NB4 (cell line): ENCODE measurements at regions not wholly inside any gene's neighbourhood (a gene's known extent, or its start where the extent isn't known, plus 50 kb on each side); places are given as distances from the start of the nearest gene placed in this dataset.

ENCODE experiments used
- POLR2A ChIP-seq: IDR thresholded peaks from 2 replicates; pipeline ENCODE4 v1.6.1; 2011; ENCODE audit warnings: mild to moderate bottlenecking; ENCODE audit not compliant: insufficient read length; ENCODE audit errors: extremely low read depth
- TF ChIP-seq, protein P1 (sequence below): IDR thresholded peaks from one replicate; pipeline ENCODE4 v1.5.1; 2012; ENCODE audit warnings: low read depth, low read length

DNA sequence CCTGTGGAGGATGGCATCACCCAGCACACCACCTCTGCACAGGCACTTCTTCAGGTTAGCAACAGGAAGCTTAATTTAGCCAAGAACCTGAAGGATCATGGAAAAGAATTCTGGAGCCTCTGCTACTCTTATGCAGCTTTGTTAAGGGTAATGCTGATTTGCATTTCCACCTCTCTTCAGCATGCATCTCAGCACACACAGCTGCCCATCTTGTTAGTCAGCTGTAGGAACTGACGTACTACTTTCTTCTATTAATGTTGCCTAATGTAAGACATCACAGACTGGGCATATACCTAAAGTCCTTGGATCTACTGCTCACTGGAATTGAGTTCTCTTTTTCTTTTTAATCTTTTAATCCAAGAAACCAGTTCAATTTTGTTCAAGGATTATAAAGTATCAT, 181.0 kb downstream of the SPP2 start:
- TF ChIP-seq, protein P1, sequence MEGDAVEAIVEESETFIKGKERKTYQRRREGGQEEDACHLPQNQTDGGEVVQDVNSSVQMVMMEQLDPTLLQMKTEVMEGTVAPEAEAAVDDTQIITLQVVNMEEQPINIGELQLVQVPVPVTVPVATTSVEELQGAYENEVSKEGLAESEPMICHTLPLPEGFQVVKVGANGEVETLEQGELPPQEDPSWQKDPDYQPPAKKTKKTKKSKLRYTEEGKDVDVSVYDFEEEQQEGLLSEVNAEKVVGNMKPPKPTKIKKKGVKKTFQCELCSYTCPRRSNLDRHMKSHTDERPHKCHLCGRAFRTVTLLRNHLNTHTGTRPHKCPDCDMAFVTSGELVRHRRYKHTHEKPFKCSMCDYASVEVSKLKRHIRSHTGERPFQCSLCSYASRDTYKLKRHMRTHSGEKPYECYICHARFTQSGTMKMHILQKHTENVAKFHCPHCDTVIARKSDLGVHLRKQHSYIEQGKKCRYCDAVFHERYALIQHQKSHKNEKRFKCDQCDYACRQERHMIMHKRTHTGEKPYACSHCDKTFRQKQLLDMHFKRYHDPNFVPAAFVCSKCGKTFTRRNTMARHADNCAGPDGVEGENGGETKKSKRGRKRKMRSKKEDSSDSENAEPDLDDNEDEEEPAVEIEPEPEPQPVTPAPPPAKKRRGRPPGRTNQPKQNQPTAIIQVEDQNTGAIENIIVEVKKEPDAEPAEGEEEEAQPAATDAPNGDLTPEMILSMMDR = no peak
- no peak for TF ChIP-seq POLR2A
